Right atrium auricular region (tissue), 2 donors: ENCODE measurements at regions not wholly inside any gene's neighbourhood (a gene's known extent, or its start where the extent isn't known, plus 50 kb on each side); places are given as distances from the start of the nearest gene placed in this dataset.

Experiments
- DNase-seq: peaks from one replicate; pipeline ENCODE4 v3.0.0-alpha.2; 2019; ENCODE audit warnings: low spot score
- H3K27ac ChIP-seq, 2 donors: fragments of 200-600 bp; sonication (generic); 1 replicate in 1 of 2; 2 replicates in 1 of 2; pipeline ENCODE4 v1.5.1; 2016 to 2019
- H3K27me3 ChIP-seq, 2 donors: fragments of 200-600 bp; sonication (generic); one replicate each; pipeline versions ENCODE4 v1.5.1 to v1.6.0; 2017 to 2019
- H3K36me3 ChIP-seq: fragments of 200-600 bp; sonication (generic); one replicate; pipeline ENCODE4 v1.5.1; 2016
- H3K4me1 ChIP-seq, 2 donors: fragments of 200-600 bp; sonication (generic); one replicate each; pipeline versions ENCODE4 v1.5.1 to v1.6.0; 2017 to 2019
- H3K4me3 ChIP-seq, 2 donors: fragments of 200-600 bp; sonication (generic); 1 replicate in 1 of 2; 2 replicates in 1 of 2; pipeline ENCODE4 v1.5.1; 2017 to 2019; ENCODE audit warnings: mild to moderate bottlenecking in 1 of 2, moderate library complexity in 1 of 2
- H3K9me3 ChIP-seq, 2 donors: fragments of 200-600 bp; sonication (generic); one replicate each; pipeline ENCODE4 v1.5.1; 2019
- TF ChIP-seq, protein P1 (sequence below), 2 donors: fragments of 200-600 bp; sonication (generic); IDR thresholded peaks; one replicate each; pipeline ENCODE4 v1.5.1; 2019; ENCODE audit warnings: antibody characterized with exemption in 2 of 2

GRCh38 chr6:168765752-168766151 is 324.8 kb downstream of the SMOC2 start:
- H3K27me3 ChIP-seq: no peaks in the 10 kb centered on the region
- H3K4me1 ChIP-seq: no peaks in the 10 kb centered on the region
- no peaks in the 10 kb centered on the region for H3K9me3 ChIP-seq
- TF ChIP-seq, protein P1, sequence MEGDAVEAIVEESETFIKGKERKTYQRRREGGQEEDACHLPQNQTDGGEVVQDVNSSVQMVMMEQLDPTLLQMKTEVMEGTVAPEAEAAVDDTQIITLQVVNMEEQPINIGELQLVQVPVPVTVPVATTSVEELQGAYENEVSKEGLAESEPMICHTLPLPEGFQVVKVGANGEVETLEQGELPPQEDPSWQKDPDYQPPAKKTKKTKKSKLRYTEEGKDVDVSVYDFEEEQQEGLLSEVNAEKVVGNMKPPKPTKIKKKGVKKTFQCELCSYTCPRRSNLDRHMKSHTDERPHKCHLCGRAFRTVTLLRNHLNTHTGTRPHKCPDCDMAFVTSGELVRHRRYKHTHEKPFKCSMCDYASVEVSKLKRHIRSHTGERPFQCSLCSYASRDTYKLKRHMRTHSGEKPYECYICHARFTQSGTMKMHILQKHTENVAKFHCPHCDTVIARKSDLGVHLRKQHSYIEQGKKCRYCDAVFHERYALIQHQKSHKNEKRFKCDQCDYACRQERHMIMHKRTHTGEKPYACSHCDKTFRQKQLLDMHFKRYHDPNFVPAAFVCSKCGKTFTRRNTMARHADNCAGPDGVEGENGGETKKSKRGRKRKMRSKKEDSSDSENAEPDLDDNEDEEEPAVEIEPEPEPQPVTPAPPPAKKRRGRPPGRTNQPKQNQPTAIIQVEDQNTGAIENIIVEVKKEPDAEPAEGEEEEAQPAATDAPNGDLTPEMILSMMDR (IDR thresholded peaks at IDR 0.05): no peak
- no peaks in the 10 kb centered on the region for H3K36me3 ChIP-seq
- H3K27ac ChIP-seq: no peak overlapping the region
- no peak for DNase-seq
- H3K4me3 ChIP-seq: no peak overlapping the region

DNA sequence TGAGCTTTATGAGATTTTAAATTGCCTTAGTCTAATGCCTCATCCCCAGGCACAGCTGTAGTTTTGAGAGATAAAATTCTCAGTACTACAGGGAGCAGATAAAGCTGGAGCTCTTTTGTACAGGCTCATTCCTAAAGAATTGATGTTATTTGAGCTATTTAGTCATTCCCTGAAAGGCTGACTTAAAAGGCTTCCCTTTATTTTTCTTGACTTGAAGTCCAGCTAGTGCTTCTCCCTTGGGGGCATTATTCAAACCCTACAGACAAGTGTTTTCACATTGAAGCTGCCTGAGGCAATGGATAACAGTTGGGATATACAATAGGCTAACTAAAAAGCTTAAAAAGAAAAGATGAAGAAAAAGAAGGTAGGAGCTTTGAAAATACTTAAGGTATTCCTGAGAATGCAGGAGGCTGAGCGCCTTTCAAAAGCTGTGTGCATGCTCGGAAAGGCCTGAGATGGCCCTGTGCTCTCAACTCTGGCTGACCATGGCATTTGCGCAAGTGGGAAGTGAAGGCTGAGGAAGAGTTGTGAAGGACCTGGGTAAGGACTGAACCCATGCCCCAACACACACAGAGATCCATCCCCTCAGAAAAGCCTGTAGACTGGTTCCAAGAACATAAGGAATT is 315.1 kb downstream of the SMOC2 start:
- H3K27me3 ChIP-seq: no peaks in the 10 kb centered on the region
- no peaks in the 10 kb centered on the region for H3K4me1 ChIP-seq
- H3K4me3 ChIP-seq: no peak overlapping the region
- TF ChIP-seq, protein P1 (IDR thresholded peaks at IDR 0.05): no peak
- no peak for DNase-seq
- no peaks in the 10 kb centered on the region for H3K36me3 ChIP-seq
- no peak overlapping the region for H3K27ac ChIP-seq
- H3K9me3 ChIP-seq: no peaks in the 10 kb centered on the region

DNA sequence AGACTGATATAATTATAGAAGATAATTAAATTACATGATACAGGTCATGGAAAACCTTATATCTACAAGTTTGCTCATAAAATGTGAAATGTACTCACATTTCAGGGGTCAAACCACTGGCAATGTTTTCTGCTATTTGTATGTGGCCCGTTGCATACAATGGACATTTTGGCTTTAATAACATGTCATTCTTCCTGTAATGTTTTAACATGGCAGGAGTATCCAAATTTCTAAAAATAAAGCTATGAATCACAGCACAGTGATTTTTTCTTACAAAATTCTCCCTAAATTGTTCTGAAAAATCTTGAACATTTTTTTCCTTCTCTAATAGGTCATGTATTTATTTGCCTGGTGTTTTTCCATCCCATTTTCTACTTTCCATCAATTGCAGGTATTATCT is 305.7 kb downstream of the SMOC2 start:
- H3K4me3 ChIP-seq: no peak overlapping the region
- no peak for DNase-seq

GRCh38 chr6:168746013-168746412 is 305.0 kb downstream of the SMOC2 start:
- TF ChIP-seq, protein P1 (IDR thresholded peaks at IDR 0.05): no peak
- H3K36me3 ChIP-seq: no peaks in the 10 kb centered on the region
- no peak for DNase-seq
- H3K4me3 ChIP-seq: no peak overlapping the region
- no peaks in the 10 kb centered on the region for H3K9me3 ChIP-seq
- H3K27ac ChIP-seq: no peak overlapping the region
- H3K27me3 ChIP-seq: no peaks in the 10 kb centered on the region
- no peaks in the 10 kb centered on the region for H3K4me1 ChIP-seq

More for the DNA sequence above, 305.7 kb downstream of the SMOC2 start:
- Histone ChIP-seq H3K4me1 (no peaks in the 10 kb centered on the region), H3K27ac (no peak overlapping the region), H3K9me3 (no peaks in the 10 kb centered on the region), H3K27me3 (no peaks in the 10 kb centered on the region), H3K36me3 (no peaks in the 10 kb centered on the region)
- TF ChIP-seq, protein P1 (IDR thresholded peaks at IDR 0.05): no peak

- DNase-seq: no peak
- Histone ChIP-seq H3K9me3 (peaks cover 0 to 8% of the 10 kb centered on the region in 2 donors), H3K4me1 (no peaks in the 10 kb centered on the region), H3K36me3 (no peaks in the 10 kb centered on the region), H3K4me3 (no peak overlapping the region), H3K27ac (no peak overlapping the region), H3K27me3 (no peaks in the 10 kb centered on the region)
- TF ChIP-seq, protein P1 (IDR thresholded peaks at IDR 0.05): no peak
Observed at GRCh38 chr6:168744861-168745260, 303.9 kb downstream of the SMOC2 start.
